Upper lobe of left lung (tissue), 4 donors: ENCODE measurements at regions not wholly inside any gene's neighbourhood (a gene's known extent, or its start where the extent isn't known, plus 50 kb on each side); places are given as distances from the start of the nearest gene placed in this dataset.
"Not testable (repeated sequence)": the region's sequence is repeated elsewhere in the genome, so short reads cannot be mapped to it uniquely, and the experiment has no call there.

Experiments
- EP300 ChIP-seq, 4 donors: sonication (generic); formaldehyde crosslinking; IDR thresholded peaks; one replicate each; pipeline ENCODE4 v1.5.1; 2017; ENCODE audit warnings: antibody characterized with exemption in 4 of 4, control low read depth in 2 of 4
- POLR2A ChIP-seq, 4 donors: fragments of 450-650 bp; IDR thresholded peaks; one replicate each; pipeline ENCODE4 v1.5.1; 2016 to 2017; ENCODE audit warnings: antibody characterized with exemption in 4 of 4, mild to moderate bottlenecking in 2 of 4
- POLR2AphosphoS5 ChIP-seq, 2 donors: sonication (generic); formaldehyde crosslinking; IDR thresholded peaks; one replicate each; pipeline ENCODE4 v1.5.1; 2017; ENCODE audit warnings: antibody characterized with exemption in 2 of 2
- TF ChIP-seq, protein P1 (sequence below), 6 experiments: fragments of 450-650 bp in 4 of 6; fragments of 200-600 bp in 2 of 6; sonication (generic) in 2 of 6; IDR thresholded peaks; one replicate each; pipeline ENCODE4 v1.5.1; 2016 to 2019; ENCODE audit warnings: antibody characterized with exemption in 6 of 6

DNA sequence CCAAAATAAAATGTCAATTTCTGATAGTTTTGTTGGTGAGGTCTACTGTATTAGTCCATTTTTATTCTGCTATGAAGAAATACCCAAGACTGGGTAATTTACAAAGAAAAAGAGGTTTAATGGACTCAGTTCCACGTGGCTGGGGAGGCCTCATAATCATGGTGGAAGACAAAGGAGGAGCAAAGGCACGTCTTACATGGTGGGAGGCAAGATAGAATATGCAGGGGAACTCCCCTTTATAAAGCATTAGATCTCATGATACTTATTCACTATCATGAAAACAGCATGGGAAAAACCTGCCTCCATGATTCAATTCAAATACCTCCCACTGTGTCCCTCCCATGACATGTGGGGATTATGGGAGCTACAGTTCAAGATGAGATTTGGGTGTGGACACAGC, 204.5 kb upstream of the ZEB2 start:
- TF ChIP-seq, protein P1, sequence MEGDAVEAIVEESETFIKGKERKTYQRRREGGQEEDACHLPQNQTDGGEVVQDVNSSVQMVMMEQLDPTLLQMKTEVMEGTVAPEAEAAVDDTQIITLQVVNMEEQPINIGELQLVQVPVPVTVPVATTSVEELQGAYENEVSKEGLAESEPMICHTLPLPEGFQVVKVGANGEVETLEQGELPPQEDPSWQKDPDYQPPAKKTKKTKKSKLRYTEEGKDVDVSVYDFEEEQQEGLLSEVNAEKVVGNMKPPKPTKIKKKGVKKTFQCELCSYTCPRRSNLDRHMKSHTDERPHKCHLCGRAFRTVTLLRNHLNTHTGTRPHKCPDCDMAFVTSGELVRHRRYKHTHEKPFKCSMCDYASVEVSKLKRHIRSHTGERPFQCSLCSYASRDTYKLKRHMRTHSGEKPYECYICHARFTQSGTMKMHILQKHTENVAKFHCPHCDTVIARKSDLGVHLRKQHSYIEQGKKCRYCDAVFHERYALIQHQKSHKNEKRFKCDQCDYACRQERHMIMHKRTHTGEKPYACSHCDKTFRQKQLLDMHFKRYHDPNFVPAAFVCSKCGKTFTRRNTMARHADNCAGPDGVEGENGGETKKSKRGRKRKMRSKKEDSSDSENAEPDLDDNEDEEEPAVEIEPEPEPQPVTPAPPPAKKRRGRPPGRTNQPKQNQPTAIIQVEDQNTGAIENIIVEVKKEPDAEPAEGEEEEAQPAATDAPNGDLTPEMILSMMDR (IDR thresholded peaks at IDR 0.05): not testable (repeated sequence)
- TF ChIP-seq POLR2AphosphoS5, POLR2A, EP300 (IDR thresholded peaks at IDR 0.05): not testable (repeated sequence)
